HG03280 (cell line): ENCODE measurements at regions not wholly inside any gene's neighbourhood (a gene's known extent, or its start where the extent isn't known, plus 50 kb on each side); places are given as distances from the start of the nearest gene placed in this dataset.
"Not testable (repeated sequence)": the region's sequence is repeated elsewhere in the genome, so short reads cannot be mapped to it uniquely, and the experiment has no call there.

Experiments
- ATAC-seq: cut with Tn5 transposase; IDR thresholded peaks from one replicate; pipeline ENCODE4 v1.9.1; 2021; ENCODE audit warnings: mild to moderate bottlenecking, moderate library complexity; ENCODE audit not compliant: unreplicated experiment

GRCh38 chr6:22126910-22127309 is 169.9 kb downstream of the PRL start:
- no peak for ATAC-seq

GRCh38 chr6:22129751-22130150 is 167.1 kb downstream of the PRL start:
- no peak for ATAC-seq

- no peak for ATAC-seq
Measured at GRCh38 chr6:22132656-22133055, 164.2 kb downstream of the PRL start.

GRCh38 chr6:22133357-22133756 is 163.5 kb downstream of the PRL start:
- no peak for ATAC-seq

GRCh38 chr6:22134308-22134707 is 162.5 kb downstream of the PRL start:
- no peak for ATAC-seq

- no peak for ATAC-seq
Measured at GRCh38 chr6:22135395-22135794, 161.4 kb downstream of the PRL start.

GRCh38 chr6:22140736-22141135 is 156.1 kb downstream of the PRL start:
- ATAC-seq: not testable (repeated sequence)

GRCh38 chr6:22141241-22141745 is 155.5 kb downstream of the PRL start:
- no peak for ATAC-seq

GRCh38 chr6:22142856-22143255 is 154.0 kb downstream of the PRL start:
- no peak for ATAC-seq

GRCh38 chr6:22145376-22145775 is 151.5 kb downstream of the PRL start:
- ATAC-seq: no peak

- no peak for ATAC-seq
Measured at GRCh38 chr6:22145823-22146677, 150.8 kb downstream of the PRL start.

GRCh38 chr6:22146678-22146930 is 150.2 kb downstream of the PRL start:
- ATAC-seq: no peak

GRCh38 chr6:22146931-22147701 is 149.7 kb downstream of the PRL start:
- no peak for ATAC-seq

- no peak for ATAC-seq
Measured at GRCh38 chr6:22147921-22148776, 148.7 kb downstream of the PRL start.

GRCh38 chr6:22149096-22149495 is 147.7 kb downstream of the PRL start:
- ATAC-seq: no peak

- no peak for ATAC-seq
Measured at GRCh38 chr6:22149501-22150367, 147.1 kb downstream of the PRL start.

- ATAC-seq: no peak
Measured at GRCh38 chr6:22150368-22151035, 146.3 kb downstream of the PRL start.

- no peak for ATAC-seq
Measured at GRCh38 chr6:22151892-22152291, 144.9 kb downstream of the PRL start.

GRCh38 chr6:22152841-22153240 is 144.0 kb downstream of the PRL start:
- no peak for ATAC-seq
